ENCODE measurements at regions not wholly inside any gene's neighbourhood (a gene's known extent, or its start where the extent isn't known, plus 50 kb on each side); places are given as distances from the start of the nearest gene placed in this dataset.

GRCh38 chr5:90141984-90142383, 267.6 kb downstream of the CETN3 start:
- Histone ChIP-seq H3K9me3 (peaks cover 0 to 3% (median 0%) of the 10 kb centered on the region in 3 donors), H3K36me3 (no peaks in the 10 kb centered on the region), H3K27ac (no peak overlapping the region), H3K4me1 (no peaks in the 10 kb centered on the region), H3K27me3 (no peaks in the 10 kb centered on the region), H3K4me3 (no peak overlapping the region)
- no peak for TF ChIP-seq EP300 (IDR thresholded peaks at IDR 0.05)
- no peak for TF ChIP-seq CTCF (IDR thresholded peaks at IDR 0.05)
- TF ChIP-seq POLR2A (IDR thresholded peaks at IDR 0.05) = no peak
- TF ChIP-seq POLR2AphosphoS5 (IDR thresholded peaks at IDR 0.05) = no peak
- 94 to 96% methylated on average over 2 to 3 of the region's 3 CpGs for WGBS, 2 donors (ENCODE audit: low coverage in 1 of 2)
- no peak for ATAC-seq

GRCh38 chr5:90136952-90137528, 272.5 kb downstream of the CETN3 start:
- H3K36me3 ChIP-seq = no peaks in the 10 kb centered on the region
- H3K4me3 ChIP-seq = no peak overlapping the region
- H3K27me3 ChIP-seq = no peaks in the 10 kb centered on the region
- H3K27ac ChIP-seq = no peak overlapping the region
- H3K4me1 ChIP-seq = peaks cover 4 to 34% (median 5%) of the 10 kb centered on the region in 3 donors
- no peaks in the 10 kb centered on the region for H3K9me3 ChIP-seq
- 100% methylated on average over 1 of the region's 10 CpGs; no CpG with 5 or more reads in 1 of the 2 donors for WGBS, 2 donors (ENCODE audit: low coverage in 1 of 2)
- no peak for ATAC-seq
- no peak for TF ChIP-seq CTCF (IDR thresholded peaks at IDR 0.05)
- TF ChIP-seq EP300 (IDR thresholded peaks at IDR 0.05) = no peak
- no peak for TF ChIP-seq POLR2AphosphoS5 (IDR thresholded peaks at IDR 0.05)
- no peak for TF ChIP-seq POLR2A (IDR thresholded peaks at IDR 0.05)

- Histone ChIP-seq H3K4me1 (peaks cover 4 to 45% (median 5%) of the 10 kb centered on the region in 3 donors), H3K4me3 (no peak overlapping the region), H3K9me3 (no peaks in the 10 kb centered on the region), H3K36me3 (no peaks in the 10 kb centered on the region), H3K27ac (peak overlapping the region in 1 of 4 donors; percentile 70), H3K27me3 (no peaks in the 10 kb centered on the region)
- 81 to 91% methylated on average over 1 to 4 of the region's 7 CpGs for WGBS, 2 donors (ENCODE audit: low coverage in 1 of 2)
- no peak for ATAC-seq
- TF ChIP-seq POLR2A (IDR thresholded peaks at IDR 0.05) = no peak
- no peak for TF ChIP-seq CTCF (IDR thresholded peaks at IDR 0.05)
- TF ChIP-seq POLR2AphosphoS5 (IDR thresholded peaks at IDR 0.05) = no peak
- TF ChIP-seq EP300 (IDR thresholded peaks at IDR 0.05) = no peak
Measured at GRCh38 chr5:90135779-90136378, 273.7 kb downstream of the CETN3 start.

- H3K27me3 ChIP-seq = no peaks in the 10 kb centered on the region
- WGBS, 2 donors (ENCODE audit: low coverage in 1 of 2) = 32 to 36% methylated on average over 3 of the region's 4 CpGs
- H3K4me3 ChIP-seq = no peak overlapping the region
- H3K9me3 ChIP-seq = no peaks in the 10 kb centered on the region
- H3K4me1 ChIP-seq = peaks cover 4 to 45% (median 5%) of the 10 kb centered on the region in 3 donors
- no peaks in the 10 kb centered on the region for H3K36me3 ChIP-seq
- ATAC-seq = peak; percentile 67
- peak overlapping the region in 3 of 4 donors; percentile 40 to 70 (median 62) for H3K27ac ChIP-seq
- no peak for TF ChIP-seq EP300 (IDR thresholded peaks at IDR 0.05)
- peak; percentile 71 for TF ChIP-seq POLR2AphosphoS5 (IDR thresholded peaks at IDR 0.05)
- TF ChIP-seq CTCF (IDR thresholded peaks at IDR 0.05) = no peak
- TF ChIP-seq POLR2A (IDR thresholded peaks at IDR 0.05) = no peak
Measured at GRCh38 chr5:90134892-90135291, 274.7 kb downstream of the CETN3 start.

- no peaks in the 10 kb centered on the region for H3K27me3 ChIP-seq
- H3K27ac ChIP-seq = peak overlapping the region in 3 of 4 donors; percentile 40 to 70 (median 62)
- no peak for TF ChIP-seq EP300 (IDR thresholded peaks at IDR 0.05)
- TF ChIP-seq POLR2AphosphoS5 (IDR thresholded peaks at IDR 0.05) = no peak
- TF ChIP-seq CTCF (IDR thresholded peaks at IDR 0.05) = no peak
- TF ChIP-seq POLR2A (IDR thresholded peaks at IDR 0.05) = no peak
- H3K4me1 ChIP-seq = peaks cover 4 to 45% (median 5%) of the 10 kb centered on the region in 3 donors
- ATAC-seq = no peak
- H3K36me3 ChIP-seq = no peaks in the 10 kb centered on the region
- no peaks in the 10 kb centered on the region for H3K9me3 ChIP-seq
- H3K4me3 ChIP-seq = no peak overlapping the region
Measured at GRCh38 chr5:90134381-90134780, 275.2 kb downstream of the CETN3 start.
